GM12891 (cell line): ENCODE measurements at regions not wholly inside any gene's neighbourhood (a gene's known extent, or its start where the extent isn't known, plus 50 kb on each side); places are given as distances from the start of the nearest gene placed in this dataset.

Source experiments
- DNase-seq: peaks from one replicate; pipeline ENCODE4 v3.0.0; 2011; ENCODE audit warnings: low spot score; ENCODE audit not compliant: insufficient read length
- FAIRE-seq: peaks from 2 replicates; lab custom pipeline; 2011; peaks lifted over from hg19 to GRCh38; lab: Jason Lieb, UNC
- PAX5 ChIP-seq: IDR thresholded peaks from 2 replicates; pipeline ENCODE4 v1.6.1; 2011; ENCODE audit warnings: low read length, moderate library complexity, mild to moderate bottlenecking; ENCODE audit not compliant: insufficient read depth, severe bottlenecking
- POLR2A ChIP-seq: IDR thresholded peaks from 2 replicates; pipeline ENCODE4 v1.6.1; 2011; ENCODE audit warnings: low read depth, low read length, control low read depth
- POLR2AphosphoS5 ChIP-seq: IDR thresholded peaks from 2 replicates; pipeline ENCODE4 v1.6.1; 2011; ENCODE audit warnings: low read depth, low read length, control low read depth
- POU2F2 ChIP-seq: IDR thresholded peaks from 2 replicates; pipeline ENCODE4 v1.6.1; 2011; ENCODE audit warnings: low read depth, mild to moderate bottlenecking, control low read depth, low read length, moderate library complexity
- SPI1 ChIP-seq: IDR thresholded peaks from 2 replicates; pipeline ENCODE4 v1.6.1; 2011; ENCODE audit warnings: low read depth, low read length, control low read depth
- TAF1 ChIP-seq: IDR thresholded peaks from 2 replicates; pipeline ENCODE4 v1.6.1; 2011; ENCODE audit warnings: low read depth, low read length, control low read depth

- DNase-seq (no peak), FAIRE-seq (no peak)
- TF ChIP-seq PAX5 (no peak), POU2F2 (no peak)
Measured at GRCh38 chr2:200751786-200752185, 59.9 kb upstream of the BZW1 start.

- no peak for FAIRE-seq
- TF ChIP-seq POLR2AphosphoS5 (no peak), TAF1 (no peak), POLR2A (no peak), POU2F2 (no peak), PAX5 (no peak), SPI1 (no peak)
- DNase-seq, result no peak
Measured at GRCh38 chr2:200752332-200752731, 59.4 kb upstream of the BZW1 start.

GRCh38 chr2:200752835-200753234, 58.9 kb upstream of the BZW1 start:
- FAIRE-seq (no peak), DNase-seq (no peak)
- TF ChIP-seq TAF1 (no peak), PAX5 (no peak), POLR2A (no peak), POLR2AphosphoS5 (no peak), POU2F2 (no peak), SPI1 (no peak)

- DNase-seq (no peak), FAIRE-seq (no peak)
- TF ChIP-seq TAF1, result no peak
- no peak for TF ChIP-seq PAX5
- TF ChIP-seq SPI1, result no peak
- no peak for TF ChIP-seq POU2F2
- TF ChIP-seq POLR2AphosphoS5, result no peak
- no peak for TF ChIP-seq POLR2A
Measured at GRCh38 chr2:200756618-200757321, 54.9 kb upstream of the BZW1 start.

- FAIRE-seq, result no peak
- no peak for DNase-seq
- TF ChIP-seq POLR2AphosphoS5 (no peak), TAF1 (no peak)
Measured at GRCh38 chr2:200757399-200757798, 54.3 kb upstream of the BZW1 start.

- no peak for FAIRE-seq
- TF ChIP-seq POU2F2 (no peak), PAX5 (no peak), POLR2AphosphoS5 (no peak), POLR2A (no peak), TAF1 (no peak), SPI1 (no peak)
- no peak for DNase-seq
Measured at GRCh38 chr2:200758341-200758740, 53.4 kb upstream of the BZW1 start.

- no peak for TF ChIP-seq POU2F2
- TF ChIP-seq PAX5, result no peak
- TF ChIP-seq SPI1, result no peak
- TF ChIP-seq POLR2A, result no peak
- TF ChIP-seq TAF1, result no peak
- no peak for TF ChIP-seq POLR2AphosphoS5
- DNase-seq (no peak), FAIRE-seq (no peak)
Measured at GRCh38 chr2:200761266-200761665, 50.4 kb upstream of the BZW1 start.
